CD4-positive, alpha-beta T cell (primary cell): ENCODE measurements at regions not wholly inside any gene's neighbourhood (a gene's known extent, or its start where the extent isn't known, plus 50 kb on each side); places are given as distances from the start of the nearest gene placed in this dataset.

ENCODE experiments used
- ATAC-seq: fragments of 200-7000 bp; cut with Tn5 transposase; one replicate; pipeline ENCODE4 v1.10.0; 2022; ENCODE audit warnings: mild to moderate bottlenecking; ENCODE audit not compliant: poor library complexity
- CTCF ChIA-PET: fragments of 350-600 bp; sonication (Branson Sonifier 250); formaldehyde crosslinking; loops from one replicate; lab custom pipeline; 2021; ENCODE audit warnings: antibody characterized with exemption, inconsistent platforms; lab: Charles Lee
- POLR2A ChIA-PET: fragments of 350-600 bp; sonication (Branson Sonifier 250); formaldehyde crosslinking; loops from one replicate; lab custom pipeline; 2021; ENCODE audit warnings: antibody characterized with exemption, inconsistent platforms; lab: Charles Lee
- DNase-seq, 14 experiments: peaks; one replicate each; pipeline ENCODE4 v3.0.0-alpha.2; 2013 to 2020; ENCODE audit warnings: mixed read lengths in 2 of 14
- H3K27ac ChIP-seq, 2 donors: one replicate each; pipeline versions ENCODE4 v1.5.1 to v1.7.0; 2013; ENCODE audit warnings: low read length in 2 of 2, low read depth in 1 of 2, mild to moderate bottlenecking in 1 of 2
- H3K27me3 ChIP-seq, 2 experiments: 1 replicate in 1 of 2; 2 replicates in 1 of 2; pipeline versions ENCODE4 v1.6.1 to v1.7.0; 2013; ENCODE audit warnings: low read length in 2 of 2, control low read depth in 1 of 2, mild to moderate bottlenecking in 1 of 2, moderate library complexity in 1 of 2; ENCODE audit not compliant: insufficient read depth in 2 of 2, control insufficient read depth in 1 of 2
- H3K36me3 ChIP-seq: one replicate; pipeline ENCODE4 v1.6.1; 2013; ENCODE audit warnings: low read length, control low read depth; ENCODE audit not compliant: insufficient read depth
- H3K4me1 ChIP-seq: one replicate; pipeline ENCODE4 v1.6.1; 2013; ENCODE audit warnings: low read length, control low read depth; ENCODE audit not compliant: insufficient read depth
- H3K4me3 ChIP-seq: one replicate; pipeline ENCODE4 v1.5.1; 2013; ENCODE audit warnings: mild to moderate bottlenecking, low read length, moderate library complexity
- H3K9me3 ChIP-seq, 2 experiments: 1 replicate in 1 of 2; 2 replicates in 1 of 2; pipeline versions ENCODE4 v1.6.1 to v1.7.0; 2013; ENCODE audit warnings: low read length in 2 of 2, mild to moderate bottlenecking in 2 of 2, control low read depth in 1 of 2, moderate library complexity in 1 of 2; ENCODE audit not compliant: control insufficient read depth in 1 of 2, insufficient read depth in 1 of 2
- H3K27ac Mint-ChIP-seq: one replicate; pipeline ENCODE4 v1.8.0; 2020; ENCODE audit warnings: mixed read lengths
- H3K27me3 Mint-ChIP-seq: one replicate; pipeline ENCODE4 v1.8.0; 2021; ENCODE audit warnings: mixed read lengths
- H3K36me3 Mint-ChIP-seq: one replicate; pipeline ENCODE4 v1.8.0; 2021; ENCODE audit warnings: low read depth, mixed read lengths
- H3K4me1 Mint-ChIP-seq: one replicate; pipeline ENCODE4 v1.8.0; 2021; ENCODE audit warnings: low read depth, mixed read lengths
- H3K4me3 Mint-ChIP-seq: one replicate; pipeline ENCODE4 v1.8.0; 2020; ENCODE audit warnings: mild to moderate bottlenecking, mixed read lengths
- H3K9me3 Mint-ChIP-seq: one replicate; pipeline ENCODE4 v1.8.0; 2020; ENCODE audit warnings: mixed read lengths
- CTCF ChIP-seq: fragments of 200-600 bp; IDR thresholded peaks from one replicate; pipeline ENCODE4 v1.8.0; 2022; ENCODE audit warnings: antibody characterized with exemption, mild to moderate bottlenecking
- intact Hi-C, 2 experiments: fragments of 100-400 bp; cut with DNase I in 1 of 2; cut with micrococcal nuclease in 1 of 2; formaldehyde crosslinking; loops; one replicate each; pipeline versions ENCODE4 v1.15.1 to v1.9.0; 2023 to 2025; cut with DNase I, micrococcal nuclease

DNA sequence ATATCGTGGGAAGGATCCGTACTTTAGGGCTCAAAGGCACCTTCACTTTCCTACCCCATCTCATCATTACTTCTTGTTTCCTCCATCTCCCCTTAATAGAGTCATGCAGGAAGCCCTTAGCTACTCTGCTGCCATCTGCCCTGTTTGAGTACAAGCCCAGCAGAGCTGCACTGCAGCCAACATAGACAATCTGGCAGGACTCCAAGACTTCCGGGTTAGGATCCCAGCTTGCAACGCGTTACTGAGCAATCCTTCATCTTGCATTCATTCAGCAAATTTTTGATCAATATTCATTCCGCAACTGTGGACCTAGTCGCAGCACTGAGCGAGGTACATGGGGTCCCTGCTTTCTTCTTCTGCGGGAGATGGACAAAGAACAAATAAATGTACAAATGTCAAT lies 344.9 kb downstream of the BCOR start:
- CTCF ChIA-PET: no interaction called here
- Mint-ChIP-seq H3K4me3 (no peak overlapping the region), H3K9me3 (no peaks in the 10 kb centered on the region), H3K36me3 (no peaks in the 10 kb centered on the region), H3K27ac (no peak overlapping the region), H3K4me1 (peaks cover 8% of the 10 kb centered on the region), H3K27me3 (no peaks in the 10 kb centered on the region)
- intact Hi-C loops: no loop called here
- no peaks in the 10 kb centered on the region for H3K9me3 ChIP-seq
- no peak overlapping the region for H3K4me3 ChIP-seq
- H3K27me3 ChIP-seq: no peaks in the 10 kb centered on the region
- no peak for TF ChIP-seq CTCF
- POLR2A ChIA-PET: no interaction called here
- peak in 1 of 14 experiments; percentile 20 for DNase-seq
- H3K4me1 ChIP-seq: peaks cover 5% of the 10 kb centered on the region
- H3K27ac ChIP-seq: no peak overlapping the region
- ATAC-seq: no peak
- no peaks in the 10 kb centered on the region for H3K36me3 ChIP-seq

DNA sequence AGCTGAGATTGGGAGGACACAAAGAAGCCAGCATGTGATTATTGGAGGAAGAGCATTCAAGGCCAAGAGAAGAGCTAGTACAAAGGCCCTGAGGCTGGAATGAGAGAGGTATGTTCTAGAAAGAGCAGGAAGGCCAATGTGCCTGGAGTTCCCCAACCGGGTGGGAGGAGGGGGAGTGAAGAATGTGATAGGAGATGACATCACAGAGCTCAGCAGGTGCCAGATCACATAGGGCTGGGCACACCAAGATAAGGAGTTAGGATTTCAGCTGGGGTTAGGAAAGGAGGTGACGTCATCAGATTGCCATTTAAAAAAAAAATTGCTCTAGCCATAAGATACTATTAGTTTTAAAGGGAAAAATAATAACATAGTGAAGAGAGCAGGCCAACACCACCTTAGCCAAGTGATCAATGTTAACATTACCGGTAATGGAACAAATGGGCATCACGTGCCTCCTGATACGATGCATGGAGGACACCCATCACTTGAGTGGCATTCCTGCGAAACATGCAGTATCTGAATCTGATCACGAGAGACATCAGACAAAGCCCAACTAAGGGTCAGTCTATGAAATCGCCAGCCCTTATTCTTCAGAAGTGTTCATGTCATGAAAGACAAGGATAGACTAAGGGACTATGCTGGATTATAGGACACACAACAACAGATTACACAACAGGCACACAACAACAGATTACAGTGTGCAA lies 344.3 kb downstream of the BCOR start:
- H3K9me3 ChIP-seq: no peaks in the 10 kb centered on the region
- intact Hi-C loops: no loop called here
- H3K36me3 Mint-ChIP-seq: no peaks in the 10 kb centered on the region
- no peak for DNase-seq
- H3K4me3 ChIP-seq: no peak overlapping the region
- peaks cover 5% of the 10 kb centered on the region for H3K4me1 ChIP-seq
- CTCF ChIA-PET: no interaction called here
- ATAC-seq: no peak
- H3K9me3 Mint-ChIP-seq: no peaks in the 10 kb centered on the region
- H3K27me3 Mint-ChIP-seq: no peaks in the 10 kb centered on the region
- H3K4me3 Mint-ChIP-seq: no peak overlapping the region
- no peak for TF ChIP-seq CTCF
- no peak overlapping the region for H3K27ac Mint-ChIP-seq
- POLR2A ChIA-PET: no interaction called here
- peaks cover 8% of the 10 kb centered on the region for H3K4me1 Mint-ChIP-seq
- no peak overlapping the region for H3K27ac ChIP-seq
- H3K36me3 ChIP-seq: no peaks in the 10 kb centered on the region
- no peaks in the 10 kb centered on the region for H3K27me3 ChIP-seq

DNA sequence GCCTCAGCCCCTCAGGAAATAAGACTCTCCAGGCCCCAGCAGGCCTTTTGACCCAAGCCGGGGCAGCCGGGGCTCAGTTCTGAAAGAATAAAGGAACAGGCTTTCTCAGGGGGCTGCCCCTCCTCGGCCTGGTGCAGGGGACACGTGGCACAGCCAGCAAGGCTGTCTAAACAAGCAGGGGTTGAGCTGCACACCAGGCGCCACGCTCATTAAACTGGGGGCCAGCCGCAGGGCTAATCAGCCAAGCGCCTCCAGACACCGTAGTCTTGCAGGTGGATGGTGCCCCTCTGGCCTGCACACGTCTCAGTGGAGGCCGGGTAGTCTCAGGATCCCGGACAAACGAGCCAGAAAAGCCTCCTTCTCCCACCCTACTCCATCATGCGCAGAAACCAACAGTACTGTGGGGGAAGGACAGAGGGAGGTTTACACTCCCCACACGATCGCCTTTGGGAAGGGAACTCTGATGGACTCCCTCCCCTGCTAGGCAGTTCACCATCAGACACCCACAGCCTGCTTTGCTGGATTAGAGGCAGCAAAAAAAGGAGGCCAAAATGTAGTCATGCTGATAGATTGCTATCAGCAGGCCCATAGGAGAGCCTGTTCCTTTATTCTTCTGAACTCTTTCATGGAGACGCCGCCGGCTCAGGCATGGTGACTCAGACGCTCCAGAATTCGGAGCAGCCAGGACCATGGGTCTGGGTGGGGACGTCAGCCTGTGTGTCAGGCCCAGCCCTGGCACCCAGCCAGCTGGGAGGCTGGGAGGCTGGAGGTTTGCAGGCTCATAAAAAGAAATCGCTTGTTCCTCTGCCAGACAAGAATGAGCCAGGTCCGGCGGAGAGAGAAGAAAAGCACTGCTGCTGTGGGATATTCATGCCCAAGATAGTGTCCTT lies 342.4 kb downstream of the BCOR start:
- ChIA-PET POLR2A (no interaction called here), CTCF (no interaction called here)

More for the DNA sequence above, 342.4 kb downstream of the BCOR start:
- intact Hi-C loops: loop anchor here in 1 of 2 experiments (5.0 kb wide), 1 partner anchor 42 kb away; no protein-coding TSS in a partner anchor
- ATAC-seq: no peak
- peaks cover 3% of the 10 kb centered on the region for H3K4me1 ChIP-seq
- Mint-ChIP-seq H3K4me3 (no peak overlapping the region), H3K36me3 (no peaks in the 10 kb centered on the region), H3K27me3 (no peaks in the 10 kb centered on the region), H3K9me3 (no peaks in the 10 kb centered on the region), H3K4me1 (peaks cover 8% of the 10 kb centered on the region), H3K27ac (no peak overlapping the region)
- no peaks in the 10 kb centered on the region for H3K9me3 ChIP-seq
- no peaks in the 10 kb centered on the region for H3K27me3 ChIP-seq
- no peak overlapping the region for H3K27ac ChIP-seq
- H3K4me3 ChIP-seq: no peak overlapping the region
- no peaks in the 10 kb centered on the region for H3K36me3 ChIP-seq
- TF ChIP-seq CTCF: no peak
- peak in 1 of 14 experiments; percentile 29 for DNase-seq
